ENCODE measurements at regions not wholly inside any gene's neighbourhood (a gene's known extent, or its start where the extent isn't known, plus 50 kb on each side); places are given as distances from the start of the nearest gene placed in this dataset.
A peak's percentile ranks its signal among the peaks of the same experiment; 100 is the strongest.

- no peak for TF ChIP-seq CTCF (IDR thresholded peaks at IDR 0.05; ENCODE audit: extremely low read depth, insufficient read depth, missing control alignments)
- DNase-seq (ENCODE audit: low spot score), result no peak
- in situ Hi-C loops (cut with MboI; ENCODE audit: low pct_unique_long_range_greater_than_20kb, low sequenced_read_pairs, unreplicated experiment), result no loop called here
Observed at GRCh38 chr17:55829995-55830612, 79.3 kb downstream of the PCTP start.

GRCh38 chr17:55830699-55831471 lies 80.0 kb downstream of the PCTP start:
- in situ Hi-C loops (cut with MboI; ENCODE audit: low pct_unique_long_range_greater_than_20kb, low sequenced_read_pairs, unreplicated experiment), result no loop called here
- DNase-seq (ENCODE audit: low spot score), result no peak
- no peak for TF ChIP-seq CTCF (IDR thresholded peaks at IDR 0.05; ENCODE audit: extremely low read depth, insufficient read depth, missing control alignments)

- in situ Hi-C loops (cut with MboI; ENCODE audit: low pct_unique_long_range_greater_than_20kb, low sequenced_read_pairs, unreplicated experiment), result no loop called here
- no peak for TF ChIP-seq CTCF (IDR thresholded peaks at IDR 0.05; ENCODE audit: extremely low read depth, insufficient read depth, missing control alignments)
- DNase-seq (ENCODE audit: low spot score), result no peak
Observed at GRCh38 chr17:55833306-55833705, 82.5 kb downstream of the PCTP start.

GRCh38 chr17:55842405-55843158 lies 91.7 kb downstream of the PCTP start:
- TF ChIP-seq CTCF (IDR thresholded peaks at IDR 0.05; ENCODE audit: extremely low read depth, insufficient read depth, missing control alignments), result no peak
- in situ Hi-C loops (cut with MboI; ENCODE audit: low pct_unique_long_range_greater_than_20kb, low sequenced_read_pairs, unreplicated experiment), result no loop called here
- DNase-seq (ENCODE audit: low spot score), result no peak

- no peak for TF ChIP-seq CTCF (IDR thresholded peaks at IDR 0.05; ENCODE audit: extremely low read depth, insufficient read depth, missing control alignments)
- no peak for DNase-seq (ENCODE audit: low spot score)
- in situ Hi-C loops (cut with MboI; ENCODE audit: low pct_unique_long_range_greater_than_20kb, low sequenced_read_pairs, unreplicated experiment), result no loop called here
Observed at GRCh38 chr17:55843785-55844184, 92.9 kb downstream of the PCTP start.

- TF ChIP-seq CTCF (IDR thresholded peaks at IDR 0.05; ENCODE audit: extremely low read depth, insufficient read depth, missing control alignments), result peak; percentile 46
- peak; percentile 57 for DNase-seq (ENCODE audit: low spot score)
- in situ Hi-C loops (cut with MboI; ENCODE audit: low pct_unique_long_range_greater_than_20kb, low sequenced_read_pairs, unreplicated experiment), result no loop called here
Observed at GRCh38 chr17:55845385-55845784, 94.5 kb downstream of the PCTP start.
